Loucy (cell line): ENCODE measurements at regions not wholly inside any gene's neighbourhood (a gene's known extent, or its start where the extent isn't known, plus 50 kb on each side); places are given as distances from the start of the nearest gene placed in this dataset.

ENCODE experiments used
- H2AFZ ChIP-seq: fragments of 200-600 bp; sonication (generic); 2 replicates; pipeline ENCODE4 v1.6.0; 2016; ENCODE audit warnings: antibody characterized with exemption, mild to moderate bottlenecking, low read length, moderate library complexity
- H3F3A ChIP-seq: fragments of 200-600 bp; 2 replicates; pipeline ENCODE4 v1.6.0; 2016; ENCODE audit warnings: antibody characterized with exemption, low read depth, mild to moderate bottlenecking
- H3K27me3 ChIP-seq: fragments of 200-600 bp; sonication (generic); 2 replicates; pipeline ENCODE4 v1.6.1; 2014; ENCODE audit warnings: low read length, mild to moderate bottlenecking; ENCODE audit not compliant: insufficient read depth, poor library complexity, severe bottlenecking
- H3K36me3 ChIP-seq: fragments of 200-600 bp; sonication (generic); 2 replicates; pipeline ENCODE4 v1.6.1; 2016; ENCODE audit warnings: low read length; ENCODE audit not compliant: insufficient read depth
- H3K4me1 ChIP-seq: fragments of 200-600 bp; sonication (generic); 2 replicates; pipeline ENCODE4 v1.5.1; 2014; ENCODE audit warnings: low read length, mild to moderate bottlenecking; ENCODE audit not compliant: insufficient read depth, poor library complexity, severe bottlenecking
- H3K4me2 ChIP-seq: fragments of 200-600 bp; sonication (generic); 2 replicates; pipeline ENCODE4 v1.6.0; 2014; ENCODE audit warnings: antibody characterized with exemption, low read length, low read depth, mild to moderate bottlenecking; ENCODE audit not compliant: poor library complexity, severe bottlenecking
- H3K4me3 ChIP-seq: fragments of 200-600 bp; sonication (generic); 2 replicates; pipeline ENCODE4 v1.5.1; 2014; ENCODE audit warnings: low read length, mild to moderate bottlenecking, mixed read lengths; ENCODE audit not compliant: poor library complexity, severe bottlenecking
- H3K79me2 ChIP-seq: fragments of 200-600 bp; sonication (generic); 2 replicates; pipeline ENCODE4 v1.6.1; 2014; ENCODE audit warnings: low read length; ENCODE audit not compliant: insufficient read depth
- H3K9ac ChIP-seq: fragments of 200-600 bp; sonication (generic); 2 replicates; pipeline ENCODE4 v1.6.0; 2014; ENCODE audit warnings: mild to moderate bottlenecking, low read depth, low read length, moderate library complexity; ENCODE audit not compliant: poor library complexity, severe bottlenecking
- H3K9me2 ChIP-seq: fragments of 200-600 bp; sonication (generic); replicated peaks from 2 replicates; pipeline ENCODE4 v1.6.1; 2016; ENCODE audit warnings: low read depth, low read length, mixed read lengths
- H3K9me3 ChIP-seq: fragments of 200-600 bp; sonication (generic); 2 replicates; pipeline ENCODE4 v1.6.1; 2014; ENCODE audit warnings: mild to moderate bottlenecking, antibody characterized with exemption, low read length, low read depth; ENCODE audit not compliant: insufficient read depth
- H4K20me1 ChIP-seq: fragments of 200-600 bp; sonication (generic); 2 replicates; pipeline ENCODE4 v1.6.0; 2014; ENCODE audit warnings: antibody characterized with exemption, low read length, mild to moderate bottlenecking; ENCODE audit not compliant: insufficient read depth, poor library complexity, severe bottlenecking
- EZH2phosphoT487 ChIP-seq: fragments of 200-600 bp; IDR thresholded peaks from 2 replicates; pipeline ENCODE4 v1.6.1; 2018; ENCODE audit warnings: antibody characterized with exemption, mild to moderate bottlenecking, moderate library complexity, borderline replicate concordance
- TF ChIP-seq, protein P1 (sequence below): fragments of 200-600 bp; sonication (generic); conservative IDR thresholded peaks from 2 replicates; pipeline ENCODE4 v1.5.1; 2014; ENCODE audit warnings: mild to moderate bottlenecking, antibody characterized with exemption, low read length

DNA sequence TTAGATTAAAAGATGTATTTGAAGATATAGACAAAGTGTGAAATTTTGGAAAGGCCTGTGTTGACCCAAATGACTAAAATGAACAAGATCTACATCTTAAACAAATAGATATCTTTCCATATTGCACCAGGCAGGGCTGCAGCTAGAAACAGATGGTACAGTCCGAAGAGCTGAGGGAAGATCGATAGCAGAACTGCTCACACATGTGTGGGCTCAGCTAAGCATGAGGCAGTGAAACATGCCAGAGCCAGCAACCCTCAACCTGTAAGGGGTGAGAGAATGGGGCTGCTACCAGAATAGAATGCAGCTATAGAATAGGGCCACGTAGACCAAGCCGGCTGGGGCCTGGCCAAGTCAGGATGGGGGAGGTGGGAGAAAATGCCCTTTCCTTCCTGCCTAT, 87.8 kb downstream of the SLC5A7 start:
- Histone ChIP-seq H3K9me3 (no peaks in the 10 kb centered on the region), H2AFZ (no peak overlapping the region), H3F3A (no peaks in the 10 kb centered on the region), H3K36me3 (no peaks in the 10 kb centered on the region), H3K9ac (no peak overlapping the region), H3K27me3 (no peaks in the 10 kb centered on the region), H4K20me1 (no peaks in the 10 kb centered on the region), H3K4me3 (no peak overlapping the region), H3K9me2 (no peaks in the 10 kb centered on the region), H3K4me2 (no peak overlapping the region), H3K79me2 (no peaks in the 10 kb centered on the region), H3K4me1 (no peaks in the 10 kb centered on the region)
- TF ChIP-seq, protein P1, sequence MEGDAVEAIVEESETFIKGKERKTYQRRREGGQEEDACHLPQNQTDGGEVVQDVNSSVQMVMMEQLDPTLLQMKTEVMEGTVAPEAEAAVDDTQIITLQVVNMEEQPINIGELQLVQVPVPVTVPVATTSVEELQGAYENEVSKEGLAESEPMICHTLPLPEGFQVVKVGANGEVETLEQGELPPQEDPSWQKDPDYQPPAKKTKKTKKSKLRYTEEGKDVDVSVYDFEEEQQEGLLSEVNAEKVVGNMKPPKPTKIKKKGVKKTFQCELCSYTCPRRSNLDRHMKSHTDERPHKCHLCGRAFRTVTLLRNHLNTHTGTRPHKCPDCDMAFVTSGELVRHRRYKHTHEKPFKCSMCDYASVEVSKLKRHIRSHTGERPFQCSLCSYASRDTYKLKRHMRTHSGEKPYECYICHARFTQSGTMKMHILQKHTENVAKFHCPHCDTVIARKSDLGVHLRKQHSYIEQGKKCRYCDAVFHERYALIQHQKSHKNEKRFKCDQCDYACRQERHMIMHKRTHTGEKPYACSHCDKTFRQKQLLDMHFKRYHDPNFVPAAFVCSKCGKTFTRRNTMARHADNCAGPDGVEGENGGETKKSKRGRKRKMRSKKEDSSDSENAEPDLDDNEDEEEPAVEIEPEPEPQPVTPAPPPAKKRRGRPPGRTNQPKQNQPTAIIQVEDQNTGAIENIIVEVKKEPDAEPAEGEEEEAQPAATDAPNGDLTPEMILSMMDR = no peak
- no peak for TF ChIP-seq EZH2phosphoT487

DNA sequence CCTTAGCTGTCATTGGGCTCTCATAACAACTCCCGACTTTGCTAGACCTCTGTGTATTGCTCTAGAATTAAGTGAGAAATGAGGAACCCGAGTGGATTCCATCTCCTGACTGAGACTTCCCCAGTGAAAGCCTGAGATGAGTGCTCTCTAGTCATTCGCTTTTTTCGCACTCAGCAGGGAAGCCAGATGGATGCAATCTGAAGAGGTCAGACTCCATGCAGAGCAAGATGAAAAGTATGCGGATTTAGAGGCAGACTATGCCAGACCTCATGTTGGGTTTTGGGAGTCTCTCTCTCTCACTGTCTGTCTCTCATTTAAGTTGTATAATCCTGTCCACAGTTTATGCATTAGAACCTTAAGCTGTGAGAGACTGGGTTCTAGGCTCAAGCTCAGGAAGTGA, 88.6 kb downstream of the SLC5A7 start:
- Histone ChIP-seq H3K4me2 (no peak overlapping the region), H3K9ac (no peak overlapping the region), H3K27me3 (no peaks in the 10 kb centered on the region), H3K9me3 (no peaks in the 10 kb centered on the region; the same call in 1 of the 2 replicates), H4K20me1 (no peaks in the 10 kb centered on the region), H3K79me2 (no peaks in the 10 kb centered on the region), H3K36me3 (no peaks in the 10 kb centered on the region), H3K9me2 (no peaks in the 10 kb centered on the region), H2AFZ (peak overlapping the region; percentile 38; the same call in 1 of the 2 replicates), H3K4me1 (peaks cover 7% of the 10 kb centered on the region), H3F3A (no peaks in the 10 kb centered on the region), H3K4me3 (no peak overlapping the region)
- no peak for TF ChIP-seq EZH2phosphoT487
- TF ChIP-seq, protein P1 = no peak

DNA sequence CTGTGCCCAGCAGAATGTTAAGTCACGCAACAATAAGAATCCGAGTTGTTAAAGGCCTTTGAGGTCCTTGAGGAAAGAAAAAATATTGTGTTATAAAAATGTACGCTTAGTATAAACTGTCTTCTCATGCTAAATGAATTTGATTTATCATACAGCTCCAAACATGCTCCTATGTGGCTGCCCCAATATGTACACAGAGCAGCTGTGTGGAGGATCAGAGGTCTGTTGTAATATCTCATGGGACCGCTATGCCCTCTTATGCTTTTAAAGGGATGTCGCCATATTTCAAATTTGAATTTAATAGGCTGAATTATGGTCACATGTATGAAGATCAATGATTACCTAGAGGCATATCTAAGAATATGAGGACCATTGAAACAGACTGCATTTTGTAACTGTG, 90.2 kb downstream of the SLC5A7 start:
- H3F3A ChIP-seq = no peaks in the 10 kb centered on the region
- no peak overlapping the region for H3K9ac ChIP-seq
- no peaks in the 10 kb centered on the region for H4K20me1 ChIP-seq
- H3K4me3 ChIP-seq = no peak overlapping the region
- H3K27me3 ChIP-seq = no peaks in the 10 kb centered on the region
- no peak overlapping the region for H3K4me2 ChIP-seq
- TF ChIP-seq, protein P1 = no peak
- TF ChIP-seq EZH2phosphoT487 = no peak
- peaks cover 10% of the 10 kb centered on the region for H3K4me1 ChIP-seq
- H3K9me2 ChIP-seq = no peaks in the 10 kb centered on the region
- peaks cover under 1% of the 10 kb centered on the region; the same call in 1 of the 2 replicates for H3K9me3 ChIP-seq
- no peaks in the 10 kb centered on the region for H3K36me3 ChIP-seq
- no peaks in the 10 kb centered on the region for H3K79me2 ChIP-seq
- no peak overlapping the region for H2AFZ ChIP-seq
